ENCODE measurements at regions not wholly inside any gene's neighbourhood (a gene's known extent, or its start where the extent isn't known, plus 50 kb on each side); places are given as distances from the start of the nearest gene placed in this dataset.
"Not testable (repeated sequence)": the region's sequence is repeated elsewhere in the genome, so short reads cannot be mapped to it uniquely, and the experiment has no call there.

- Histone ChIP-seq H3K9ac (no peak overlapping the region), H3K27me3 (no peaks in the 10 kb centered on the region), H3K27ac (no peak overlapping the region), H3K4me2 (no peak overlapping the region), H3K36me3 (no peaks in the 10 kb centered on the region), H3K4me3 (no peak overlapping the region), H4K20me1 (no peaks in the 10 kb centered on the region), H3K4me1 (no peaks in the 10 kb centered on the region), H3K9me3 (replicated peaks in 1 of 11) (peaks cover 28 to 97% (median 35%) of the 10 kb centered on the region in 11 experiments)
- TF ChIP-seq Cebpa-rat (IDR thresholded peaks at IDR 0.05) = no peak
Observed at GRCh38 chr12:47473091-47473490, 232.7 kb downstream of the RPAP3 start.

DNA sequence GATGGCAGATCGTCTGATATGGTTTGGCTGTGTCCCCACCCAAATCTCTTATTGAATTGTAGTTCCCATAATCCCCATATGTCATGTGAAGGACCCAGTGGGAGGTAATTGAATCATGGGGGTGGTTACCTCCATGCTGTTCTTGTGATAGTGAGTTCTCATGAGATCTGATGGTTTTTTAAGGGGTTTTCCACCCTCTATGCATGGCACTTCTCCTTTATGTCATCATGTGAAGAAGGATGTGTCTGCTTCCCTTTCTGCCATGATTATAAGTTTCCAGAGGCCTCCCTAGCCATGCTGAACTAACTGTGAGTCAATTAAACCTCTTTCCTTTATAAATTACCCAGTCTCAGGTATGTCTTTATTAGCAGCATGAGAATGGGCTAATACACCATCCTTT lies 235.5 kb downstream of the RPAP3 start:
- H3K27me3 ChIP-seq, H3K36me3 ChIP-seq, H4K20me1 ChIP-seq, H3K9ac ChIP-seq, H3K27ac ChIP-seq, H3K4me1 ChIP-seq, H3K4me2 ChIP-seq, H3K4me3 ChIP-seq: not testable (repeated sequence)
- H3K9me3 ChIP-seq (replicated peaks in 1 of 11) = peaks cover 16 to 93% (median 22%) of the 10 kb centered on the region in 11 experiments

DNA sequence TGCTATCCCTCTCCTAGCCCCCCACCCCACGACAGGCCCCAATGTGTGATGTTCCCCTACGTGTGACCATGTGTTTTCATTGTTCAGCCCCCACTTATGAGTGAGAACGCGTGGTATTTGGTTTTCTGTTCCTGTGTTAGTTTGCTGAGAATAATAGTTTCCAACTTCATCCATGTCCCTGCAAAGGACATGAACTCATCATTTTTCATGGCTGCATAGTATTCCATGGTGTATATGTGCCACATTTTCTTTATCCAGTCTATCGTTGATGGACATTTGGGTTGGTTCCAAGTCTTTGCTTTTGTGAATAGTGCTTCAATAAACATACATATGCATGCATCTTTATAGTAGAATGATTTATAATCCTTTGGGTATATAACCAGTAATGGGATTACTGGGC lies 241.9 kb downstream of the RPAP3 start:
- not testable (repeated sequence) for H3K27me3 ChIP-seq, H3K4me1 ChIP-seq, H4K20me1 ChIP-seq, H3K36me3 ChIP-seq, H3K4me3 ChIP-seq, H3K27ac ChIP-seq, H3K4me2 ChIP-seq, H3K9ac ChIP-seq
- peaks cover 17 to 69% (median 26%) of the 10 kb centered on the region in 11 experiments for H3K9me3 ChIP-seq (replicated peaks in 1 of 11)

DNA sequence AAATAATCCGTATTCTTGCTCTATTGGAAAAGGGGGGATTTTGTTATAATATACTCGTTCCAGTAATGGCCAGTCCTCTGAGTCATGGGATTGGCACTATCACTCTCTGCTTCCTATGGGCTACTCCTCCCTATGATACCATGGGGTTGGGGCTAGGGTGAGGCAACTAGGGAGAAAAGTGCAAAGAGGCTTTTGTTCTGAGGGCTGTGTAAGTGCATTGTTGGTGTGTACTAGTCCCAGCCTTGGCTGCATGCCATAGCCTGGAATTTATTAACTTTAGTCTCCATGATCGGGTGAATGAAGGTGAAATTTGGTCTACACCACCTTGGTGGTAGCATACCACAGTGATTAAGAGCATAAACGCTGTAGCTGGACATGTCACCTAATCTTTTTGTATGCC lies 247.6 kb downstream of the RPAP3 start:
- H3K9me3 ChIP-seq (replicated peaks in 1 of 11) = peaks cover 14 to 43% (median 27%) of the 10 kb centered on the region in 11 experiments
- H3K4me2 ChIP-seq = no peak overlapping the region
- H3K27ac ChIP-seq = no peak overlapping the region
- H3K27me3 ChIP-seq = no peaks in the 10 kb centered on the region
- H3K4me3 ChIP-seq = no peak overlapping the region
- H3K36me3 ChIP-seq = no peaks in the 10 kb centered on the region
- H3K9ac ChIP-seq = no peak overlapping the region
- H3K4me1 ChIP-seq = no peaks in the 10 kb centered on the region
- no peaks in the 10 kb centered on the region for H4K20me1 ChIP-seq
- no peak for TF ChIP-seq Cebpa-rat (IDR thresholded peaks at IDR 0.05)

GRCh38 chr12:47449797-47450196 lies 256.0 kb downstream of the RPAP3 start:
- no peak overlapping the region for H3K9ac ChIP-seq
- H3K27ac ChIP-seq = no peak overlapping the region
- peaks cover 2 to 11% (median 5%) of the 10 kb centered on the region in 11 experiments for H3K9me3 ChIP-seq (replicated peaks in 1 of 11)
- no peak for TF ChIP-seq Cebpa-rat (IDR thresholded peaks at IDR 0.05)
- H3K4me2 ChIP-seq = peak overlapping the region in 7 of 11 experiments; percentile 5 to 42 (median 19); a peak in 8 of 22 replicates
- peaks cover 0 to 8% (median 5%) of the 10 kb centered on the region in 10 experiments; a peak in 9 of 20 replicates for H3K4me1 ChIP-seq
- no peaks in the 10 kb centered on the region for H3K36me3 ChIP-seq
- H3K4me3 ChIP-seq = no peak overlapping the region
- H3K27me3 ChIP-seq = no peaks in the 10 kb centered on the region
- no peaks in the 10 kb centered on the region for H4K20me1 ChIP-seq

GRCh38 chr12:47442310-47442709 lies 263.5 kb downstream of the RPAP3 start:
- 0 out of 20 replicates have a peak, but pooled peaks cover 0 to 2% (median 0%) of the 10 kb centered on the region in 10 experiments for H3K4me1 ChIP-seq
- TF ChIP-seq Cebpa-rat (IDR thresholded peaks at IDR 0.05) = no peak
- no peaks in the 10 kb centered on the region for H4K20me1 ChIP-seq
- H3K36me3 ChIP-seq = no peaks in the 10 kb centered on the region
- no peak overlapping the region for H3K9ac ChIP-seq
- no peaks in the 10 kb centered on the region for H3K27me3 ChIP-seq
- H3K27ac ChIP-seq = no peak overlapping the region
- no peak overlapping the region for H3K4me3 ChIP-seq
- no peak overlapping the region for H3K4me2 ChIP-seq
- H3K9me3 ChIP-seq (replicated peaks in 1 of 11) = peaks cover 37 to 69% (median 53%) of the 10 kb centered on the region in 11 experiments

DNA sequence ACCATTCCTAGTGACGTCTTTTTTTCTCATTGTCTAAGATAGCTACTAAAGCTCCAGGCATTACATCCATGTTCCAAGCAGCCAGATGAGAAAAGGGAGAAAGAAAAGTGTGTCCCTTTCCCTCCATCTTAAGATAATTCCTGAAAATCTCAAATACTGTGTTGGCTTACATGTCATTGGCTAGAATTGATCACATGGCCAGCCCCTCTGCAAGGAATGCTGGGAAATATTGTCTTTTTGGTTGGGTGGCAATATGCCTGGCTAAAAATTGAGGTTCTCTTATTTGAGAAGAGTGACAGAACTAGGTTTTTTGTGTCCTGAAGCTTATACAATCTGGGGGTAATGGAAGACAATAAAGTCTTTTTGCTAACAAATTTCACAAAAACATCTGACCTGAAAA lies 264.3 kb downstream of the RPAP3 start:
- no peaks in the 10 kb centered on the region for H3K27me3 ChIP-seq
- no peaks in the 10 kb centered on the region for H3K36me3 ChIP-seq
- peaks cover 37 to 69% (median 53%) of the 10 kb centered on the region in 11 experiments for H3K9me3 ChIP-seq (replicated peaks in 1 of 11)
- H3K4me2 ChIP-seq = no peak overlapping the region
- no peaks in the 10 kb centered on the region for H3K4me1 ChIP-seq
- H3K9ac ChIP-seq = no peak overlapping the region
- no peak for TF ChIP-seq Cebpa-rat (IDR thresholded peaks at IDR 0.05)
- no peak overlapping the region for H3K4me3 ChIP-seq
- H4K20me1 ChIP-seq = no peaks in the 10 kb centered on the region
- no peak overlapping the region for H3K27ac ChIP-seq

DNA sequence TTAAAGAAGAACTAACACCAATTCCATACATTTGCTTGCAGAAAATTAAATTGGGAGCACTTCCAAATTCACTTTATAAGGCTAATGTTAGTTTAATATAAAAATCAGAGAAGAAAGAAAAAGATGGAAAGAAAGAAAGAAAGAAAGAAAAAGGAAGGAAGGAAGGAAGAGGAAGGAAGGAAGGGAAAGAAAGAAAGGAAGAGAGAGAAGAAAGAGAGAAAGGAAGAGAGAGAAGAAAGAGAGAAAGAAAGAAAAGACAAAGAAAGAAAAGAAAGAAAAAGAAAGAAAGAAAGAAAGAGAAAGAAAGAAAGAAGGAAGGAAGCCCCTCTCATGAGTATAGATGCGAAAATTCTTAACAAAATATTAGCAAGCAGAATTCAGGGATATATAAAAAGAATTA lies 267.7 kb downstream of the RPAP3 start:
- Histone ChIP-seq H3K9me3 (replicated peaks in 1 of 11) (peaks cover 19 to 62% (median 37%) of the 10 kb centered on the region in 11 experiments), H3K9ac (no peak overlapping the region), H3K4me1 (no peaks in the 10 kb centered on the region), H4K20me1 (no peaks in the 10 kb centered on the region), H3K4me2 (no peak overlapping the region), H3K4me3 (no peak overlapping the region), H3K27me3 (no peaks in the 10 kb centered on the region), H3K27ac (no peak overlapping the region), H3K36me3 (no peaks in the 10 kb centered on the region)
- TF ChIP-seq Cebpa-rat (IDR thresholded peaks at IDR 0.05) = no peak

- no peaks in the 10 kb centered on the region for H3K36me3 ChIP-seq
- no peak overlapping the region for H3K9ac ChIP-seq
- H3K9me3 ChIP-seq (replicated peaks in 1 of 11) = peaks cover 13 to 56% (median 31%) of the 10 kb centered on the region in 11 experiments
- no peak for TF ChIP-seq Cebpa-rat (IDR thresholded peaks at IDR 0.05)
- no peaks in the 10 kb centered on the region for H4K20me1 ChIP-seq
- H3K4me2 ChIP-seq = no peak overlapping the region
- H3K4me3 ChIP-seq = no peak overlapping the region
- H3K4me1 ChIP-seq = no peaks in the 10 kb centered on the region
- no peaks in the 10 kb centered on the region for H3K27me3 ChIP-seq
- no peak overlapping the region for H3K27ac ChIP-seq
Observed at GRCh38 chr12:47437570-47437969, 268.3 kb downstream of the RPAP3 start.

DNA sequence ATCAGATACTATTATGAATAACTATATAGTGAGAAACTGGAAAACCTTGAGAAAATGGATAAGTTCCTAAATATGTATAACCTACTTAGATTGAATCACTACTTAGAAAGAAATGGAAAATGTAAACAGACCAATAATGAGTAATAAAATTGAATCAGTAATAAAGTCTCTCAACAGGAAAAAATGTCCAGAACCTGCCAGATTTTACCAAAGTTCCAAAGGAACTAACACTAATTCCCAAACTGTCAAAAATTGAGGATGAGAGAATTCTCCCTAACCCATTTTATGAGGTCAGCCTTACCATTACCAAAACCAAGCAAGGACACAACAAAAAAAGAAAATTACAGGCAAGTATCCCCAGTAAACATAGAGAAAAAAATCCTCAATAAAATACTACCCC lies 272.0 kb downstream of the RPAP3 start:
- H3K27ac ChIP-seq = no peak overlapping the region
- no peaks in the 10 kb centered on the region for H3K36me3 ChIP-seq
- no peak overlapping the region for H3K4me3 ChIP-seq
- H3K27me3 ChIP-seq = no peaks in the 10 kb centered on the region
- H3K9me3 ChIP-seq (replicated peaks in 1 of 11) = peaks cover 0 to 24% (median 12%) of the 10 kb centered on the region in 11 experiments; a peak in 14 of 22 replicates
- H3K4me2 ChIP-seq = no peak overlapping the region
- no peak overlapping the region for H3K9ac ChIP-seq
- H4K20me1 ChIP-seq = no peaks in the 10 kb centered on the region
- no peaks in the 10 kb centered on the region for H3K4me1 ChIP-seq
- TF ChIP-seq Cebpa-rat (IDR thresholded peaks at IDR 0.05) = no peak

- H3K36me3 ChIP-seq; H3K4me2 ChIP-seq; H3K27ac ChIP-seq; H3K27me3 ChIP-seq; H3K4me3 ChIP-seq; H4K20me1 ChIP-seq; H3K9me3 ChIP-seq (replicated peaks in 1 of 11); H3K4me1 ChIP-seq; H3K9ac ChIP-seq: not testable (repeated sequence)
Observed at GRCh38 chr12:47426678-47427309, 279.0 kb downstream of the RPAP3 start.

Data from BLaER1 treated with 17β-estradiol and CSF1 and Interleukin-3, amounts not matched to agents 10 nM and 100 nM (cell line).